GM10248 (cell line): ENCODE measurements at regions not wholly inside any gene's neighbourhood (a gene's known extent, or its start where the extent isn't known, plus 50 kb on each side); places are given as distances from the start of the nearest gene placed in this dataset.
"Not testable (repeated sequence)": the region's sequence is repeated elsewhere in the genome, so short reads cannot be mapped to it uniquely, and the experiment has no call there.

Experiments
- CTCF ChIA-PET: fragments of 300-600 bp; sonication (Branson Sonifier 250); formaldehyde crosslinking; extraction: SDS; loops from one replicate; lab custom pipeline; 2021; ENCODE audit warnings: antibody characterized with exemption; lab: Yijun Ruan, JAX
- POLR2A ChIA-PET: fragments of 350-650 bp; sonication (Branson Sonifier 250); formaldehyde crosslinking; extraction: SDS; loops from one replicate; lab custom pipeline; 2020; ENCODE audit warnings: antibody characterized with exemption; lab: Yijun Ruan, JAX
- DNase-seq: peaks from one replicate; pipeline ENCODE4 v3.0.0; 2012; ENCODE audit errors: extremely low spot score
- TF ChIP-seq, protein P1 (sequence below): IDR thresholded peaks from 2 replicates; pipeline ENCODE4 v1.5.1; 2012; ENCODE audit warnings: mild to moderate bottlenecking, low read depth; ENCODE audit errors: extremely low read depth, missing control alignments, control extremely low read depth

- POLR2A ChIA-PET, result no interaction called here
- no peak for DNase-seq
- TF ChIP-seq, protein P1, sequence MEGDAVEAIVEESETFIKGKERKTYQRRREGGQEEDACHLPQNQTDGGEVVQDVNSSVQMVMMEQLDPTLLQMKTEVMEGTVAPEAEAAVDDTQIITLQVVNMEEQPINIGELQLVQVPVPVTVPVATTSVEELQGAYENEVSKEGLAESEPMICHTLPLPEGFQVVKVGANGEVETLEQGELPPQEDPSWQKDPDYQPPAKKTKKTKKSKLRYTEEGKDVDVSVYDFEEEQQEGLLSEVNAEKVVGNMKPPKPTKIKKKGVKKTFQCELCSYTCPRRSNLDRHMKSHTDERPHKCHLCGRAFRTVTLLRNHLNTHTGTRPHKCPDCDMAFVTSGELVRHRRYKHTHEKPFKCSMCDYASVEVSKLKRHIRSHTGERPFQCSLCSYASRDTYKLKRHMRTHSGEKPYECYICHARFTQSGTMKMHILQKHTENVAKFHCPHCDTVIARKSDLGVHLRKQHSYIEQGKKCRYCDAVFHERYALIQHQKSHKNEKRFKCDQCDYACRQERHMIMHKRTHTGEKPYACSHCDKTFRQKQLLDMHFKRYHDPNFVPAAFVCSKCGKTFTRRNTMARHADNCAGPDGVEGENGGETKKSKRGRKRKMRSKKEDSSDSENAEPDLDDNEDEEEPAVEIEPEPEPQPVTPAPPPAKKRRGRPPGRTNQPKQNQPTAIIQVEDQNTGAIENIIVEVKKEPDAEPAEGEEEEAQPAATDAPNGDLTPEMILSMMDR, result no peak
- CTCF ChIA-PET, result interaction anchor here (1.5 kb wide), 1 partner anchor 9 kb away, joined by 3 read pairs; no protein-coding TSS in a partner anchor
Measured at GRCh38 chr9:87395804-87396479, 101.7 kb upstream of the DAPK1 start.

DNA sequence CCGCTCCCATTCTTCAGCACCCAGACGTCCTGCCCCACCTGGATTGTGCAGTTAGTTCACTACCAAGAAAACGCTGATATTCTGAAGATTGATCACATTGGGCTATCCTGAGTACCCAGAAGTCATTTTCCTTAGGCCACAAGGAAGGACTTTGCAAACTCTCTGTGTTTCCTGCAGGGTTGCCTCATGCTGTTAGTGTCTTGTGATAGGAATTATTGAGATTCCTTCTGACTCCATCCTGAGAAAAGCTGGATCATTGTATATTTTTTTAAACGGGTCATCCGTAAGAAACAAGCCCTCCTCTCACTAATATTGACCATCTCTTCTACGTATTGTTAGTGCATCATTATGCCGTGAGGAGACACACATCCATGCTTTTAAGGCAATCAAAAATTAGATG lies 96.0 kb upstream of the DAPK1 start:
- TF ChIP-seq, protein P1, result no peak
- POLR2A ChIA-PET, result no interaction called here
- CTCF ChIA-PET, result no interaction called here
- DNase-seq, result no peak

GRCh38 chr9:87402537-87402936 lies 95.1 kb upstream of the DAPK1 start:
- POLR2A ChIA-PET, result no interaction called here
- CTCF ChIA-PET, result no interaction called here
- no peak for DNase-seq
- TF ChIP-seq, protein P1, result no peak

DNA sequence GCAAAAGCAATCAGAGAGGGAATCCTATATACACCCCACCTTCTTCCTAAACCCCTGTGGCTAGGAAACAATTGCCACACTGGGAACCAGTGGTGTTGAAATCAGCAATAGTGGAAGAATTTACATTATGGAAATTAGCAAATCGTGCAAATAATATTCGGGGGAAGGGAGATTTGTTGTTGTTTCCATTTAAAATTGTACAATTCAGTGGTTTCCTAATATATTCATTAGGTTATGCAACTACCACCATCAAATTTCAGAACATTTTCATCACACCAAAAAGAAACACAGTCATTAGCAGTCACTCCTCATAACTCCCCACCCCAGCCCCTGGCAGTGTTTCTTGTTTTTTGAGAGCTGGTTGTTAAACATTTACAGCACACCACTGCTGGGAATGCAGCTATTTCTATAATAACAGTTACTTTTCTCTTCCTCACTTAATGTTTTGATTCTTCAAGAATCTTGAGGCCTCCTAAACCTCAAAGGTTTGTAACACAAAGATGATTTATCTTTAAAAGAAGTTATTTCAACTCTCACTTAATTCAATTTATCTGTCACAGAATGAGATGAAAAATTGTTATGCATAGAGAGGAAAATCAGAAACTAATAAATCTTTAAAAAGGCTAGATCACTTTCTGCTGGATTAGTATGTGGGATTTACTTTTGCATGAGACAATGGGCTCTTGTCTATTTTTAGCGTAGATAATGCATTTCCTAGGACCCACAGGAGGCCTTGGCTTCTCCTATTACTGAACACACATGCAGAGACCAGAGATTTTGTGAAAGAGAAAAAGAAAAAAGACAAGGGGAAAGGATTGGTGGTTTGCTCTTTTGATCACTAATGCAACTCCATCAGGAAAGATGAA lies 91.8 kb upstream of the DAPK1 start:
- TF ChIP-seq, protein P1, result no peak
- no peak for DNase-seq
- CTCF ChIA-PET, result interaction anchor here (0.6 kb wide), 1 partner anchor 45 kb away, joined by 3 read pairs; no protein-coding TSS in a partner anchor
- POLR2A ChIA-PET, result no interaction called here

DNA sequence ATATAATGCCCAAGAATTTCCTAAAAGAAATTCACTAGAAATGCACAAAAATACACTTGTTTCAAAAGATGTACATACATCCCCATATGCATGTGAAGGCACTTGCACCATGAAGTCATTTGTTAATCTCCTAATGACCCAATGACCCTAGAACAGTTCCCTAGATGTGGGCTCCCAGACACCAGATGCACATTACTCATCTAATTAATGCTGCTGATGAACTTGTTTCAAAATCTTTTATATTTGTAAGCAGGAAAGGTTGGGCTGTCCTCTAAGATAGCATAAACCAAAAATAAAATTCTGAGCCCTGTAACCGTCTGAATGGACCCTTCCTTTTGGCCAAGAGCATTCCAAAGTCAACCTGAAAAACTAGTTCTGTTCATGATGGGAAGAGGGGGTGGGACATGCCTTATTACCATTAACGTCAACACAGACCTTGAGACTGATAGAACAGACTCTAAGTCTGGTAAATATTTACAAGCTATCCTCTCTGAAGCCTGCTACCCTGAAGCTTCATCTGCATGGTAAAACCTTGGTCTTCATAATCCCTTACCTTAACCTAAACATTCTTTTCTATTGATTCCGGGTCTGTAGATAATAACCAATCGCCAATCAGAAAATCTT lies 91.0 kb upstream of the DAPK1 start:
- ChIA-PET CTCF (no interaction called here), POLR2A (no interaction called here)
- TF ChIP-seq, protein P1, result no peak
- no peak for DNase-seq

GRCh38 chr9:87410047-87411005 lies 87.3 kb upstream of the DAPK1 start:
- POLR2A ChIA-PET, CTCF ChIA-PET, DNase-seq: not testable (repeated sequence)
